Lower lobe of right lung (tissue), 2 donors: ENCODE measurements at regions not wholly inside any gene's neighbourhood (a gene's known extent, or its start where the extent isn't known, plus 50 kb on each side); places are given as distances from the start of the nearest gene placed in this dataset.
A peak's percentile ranks its signal among the peaks of the same experiment; 100 is the strongest.

Experiments
- ATAC-seq, 2 donors: fragments of 200-7000 bp; cut with Tn5 transposase; one replicate each; pipeline ENCODE4 v1.9.1; 2020 to 2022; ENCODE audit warnings: mild to moderate bottlenecking in 2 of 2, moderate library complexity in 2 of 2
- DNase-seq: peaks from one replicate; pipeline ENCODE4 v3.0.0-alpha.2; 2020
- H3K27ac ChIP-seq: fragments of 200-600 bp; one replicate; pipeline ENCODE4 v1.8.0; 2022
- H3K27me3 ChIP-seq: fragments of 200-600 bp; one replicate; pipeline ENCODE4 v1.8.0; 2022; ENCODE audit warnings: low read depth
- H3K36me3 ChIP-seq: fragments of 200-600 bp; one replicate; pipeline ENCODE4 v1.8.0; 2022; ENCODE audit warnings: mild to moderate bottlenecking
- H3K4me1 ChIP-seq: fragments of 200-600 bp; one replicate; pipeline ENCODE4 v1.8.0; 2022
- H3K4me3 ChIP-seq: fragments of 200-600 bp; one replicate; pipeline ENCODE4 v1.8.0; 2022; ENCODE audit warnings: mild to moderate bottlenecking
- H3K9me3 ChIP-seq: fragments of 200-600 bp; one replicate; pipeline ENCODE4 v1.8.0; 2022
- CTCF ChIP-seq: fragments of 200-600 bp; IDR thresholded peaks from one replicate; pipeline ENCODE4 v1.8.0; 2022; ENCODE audit warnings: antibody characterized with exemption, mild to moderate bottlenecking
- intact Hi-C: fragments of 100-400 bp; cut with DNase I; formaldehyde crosslinking; loops from one replicate; pipeline ENCODE4 v1.11.0; 2022
- donor health status: DM: no; HTN: yes; CAD: no; lungs with severe emphysema.

- DNase-seq (no peak), ATAC-seq (peak in 1 of 2 donors; percentile 57)
- Histone ChIP-seq H3K27ac (no peak overlapping the region), H3K4me1 (no peaks in the 10 kb centered on the region), H3K27me3 (peaks cover 4% of the 10 kb centered on the region), H3K36me3 (no peaks in the 10 kb centered on the region), H3K4me3 (no peak overlapping the region), H3K9me3 (no peaks in the 10 kb centered on the region)
- intact Hi-C loops: no loop called here
- no peak for TF ChIP-seq CTCF
Measured at GRCh38 chr20:4601630-4602296, 84.5 kb upstream of the PRNP start.

GRCh38 chr20:4600308-4601014 is 85.8 kb upstream of the PRNP start:
- Histone ChIP-seq H3K4me1 (no peaks in the 10 kb centered on the region), H3K27ac (no peak overlapping the region), H3K9me3 (no peaks in the 10 kb centered on the region), H3K4me3 (no peak overlapping the region), H3K36me3 (no peaks in the 10 kb centered on the region), H3K27me3 (peaks cover 4% of the 10 kb centered on the region)
- no peak for ATAC-seq
- no peak for DNase-seq
- intact Hi-C loops: no loop called here
- no peak for TF ChIP-seq CTCF

- no peak for TF ChIP-seq CTCF
- no peak overlapping the region for H3K4me3 ChIP-seq
- H3K9me3 ChIP-seq: no peaks in the 10 kb centered on the region
- peaks cover 11% of the 10 kb centered on the region for H3K4me1 ChIP-seq
- no peak for ATAC-seq
- intact Hi-C loops: no loop called here
- H3K27ac ChIP-seq: no peak overlapping the region
- no peaks in the 10 kb centered on the region for H3K36me3 ChIP-seq
- peaks cover 5% of the 10 kb centered on the region for H3K27me3 ChIP-seq
- DNase-seq: no peak
Measured at GRCh38 chr20:4597215-4597614, 89.0 kb upstream of the PRNP start.

GRCh38 chr20:4593149-4593525 is 93.1 kb upstream of the PRNP start:
- Histone ChIP-seq H3K27ac (no peak overlapping the region), H3K4me1 (peaks cover 15% of the 10 kb centered on the region), H3K36me3 (no peaks in the 10 kb centered on the region), H3K4me3 (no peak overlapping the region), H3K9me3 (no peaks in the 10 kb centered on the region), H3K27me3 (peaks cover 8% of the 10 kb centered on the region)
- TF ChIP-seq CTCF: no peak
- no peak for DNase-seq
- ATAC-seq: peak in 1 of 2 donors; percentile 10
- intact Hi-C loops: no loop called here

GRCh38 chr20:4592316-4593148 is 93.7 kb upstream of the PRNP start:
- Histone ChIP-seq H3K4me1 (peaks cover 15% of the 10 kb centered on the region), H3K27me3 (peaks cover 8% of the 10 kb centered on the region), H3K4me3 (peak overlapping the region; percentile 58), H3K36me3 (no peaks in the 10 kb centered on the region), H3K27ac (no peak overlapping the region), H3K9me3 (no peaks in the 10 kb centered on the region)
- peak; percentile 98 for TF ChIP-seq CTCF
- peak; percentile 94 to 95 for ATAC-seq
- peak; percentile 68 for DNase-seq
- intact Hi-C loops: no loop called here
